HepG2 (cell line): ENCODE measurements at regions not wholly inside any gene's neighbourhood (a gene's known extent, or its start where the extent isn't known, plus 50 kb on each side); places are given as distances from the start of the nearest gene placed in this dataset.
A peak's percentile ranks its signal among the peaks of the same experiment; 100 is the strongest.

Experiments
- AKAP8 ChIP-seq: sonication (generic); formaldehyde crosslinking; IDR thresholded peaks from 2 replicates; pipeline ENCODE4 v1.5.1; 2020; ENCODE audit warnings: mild to moderate bottlenecking, missing genetic modification reagents
- BCLAF1 ChIP-seq: fragments of 450-650 bp; IDR thresholded peaks from 2 replicates; pipeline ENCODE4 v1.6.1; 2017; ENCODE audit warnings: mild to moderate bottlenecking
- DR1 ChIP-seq: sonication (generic); formaldehyde crosslinking; IDR thresholded peaks from 2 replicates; pipeline ENCODE4 v1.8.0; 2021; ENCODE audit warnings: mild to moderate bottlenecking, missing genetic modification reagents, inconsistent platforms
- FOXA3 ChIP-seq: IDR thresholded peaks from 2 replicates; pipeline ENCODE4 v1.6.1; 2016; ENCODE audit warnings: missing genetic modification reagents, missing compliant biosample characterization
- GATAD1 ChIP-seq: IDR thresholded peaks from 2 replicates; pipeline ENCODE4 v1.6.1; 2016; ENCODE audit warnings: missing genetic modification reagents, missing compliant biosample characterization
- HDAC2 ChIP-seq: sonication (generic); formaldehyde crosslinking; IDR thresholded peaks from 2 replicates; pipeline ENCODE4 v1.4.0; 2020; ENCODE audit warnings: missing genetic modification reagents
- HNRNPL ChIP-seq: fragments of 200-400 bp; formaldehyde crosslinking; IDR thresholded peaks from 2 replicates; pipeline ENCODE4 v1.6.1; 2017; ENCODE audit warnings: mild to moderate bottlenecking, low read depth, low read length
- JDP2 ChIP-seq: sonication (generic); formaldehyde crosslinking; IDR thresholded peaks from 2 replicates; pipeline ENCODE4 v1.8.1; 2022; ENCODE audit warnings: missing genetic modification reagents, borderline replicate concordance
- KAT8 ChIP-seq: IDR thresholded peaks from 2 replicates; pipeline ENCODE4 v1.6.1; 2016; ENCODE audit warnings: missing genetic modification reagents, missing compliant biosample characterization
- KDM2A ChIP-seq: sonication (generic); formaldehyde crosslinking; IDR thresholded peaks from 2 replicates; pipeline ENCODE4 v1.4.0; 2020; ENCODE audit warnings: low read depth, missing genetic modification reagents, borderline replicate concordance
- MLLT10 ChIP-seq: sonication (generic); formaldehyde crosslinking; IDR thresholded peaks from 2 replicates; pipeline ENCODE4 v1.4.0; 2020; ENCODE audit warnings: missing genetic modification reagents
- NFRKB ChIP-seq: fragments of 450-650 bp; IDR thresholded peaks from 2 replicates; pipeline ENCODE4 v1.6.1; 2017
- NKX3-1 ChIP-seq: sonication (generic); formaldehyde crosslinking; IDR thresholded peaks from 2 replicates; pipeline ENCODE4 v1.5.0; 2020; ENCODE audit warnings: missing genetic modification reagents
- PHF20 ChIP-seq: sonication (generic); formaldehyde crosslinking; IDR thresholded peaks from 2 replicates; pipeline ENCODE4 v1.5.0; 2020; ENCODE audit warnings: mild to moderate bottlenecking, missing genetic modification reagents
- SMARCE1 ChIP-seq: fragments of 450-650 bp; IDR thresholded peaks from 2 replicates; pipeline ENCODE4 v1.6.1; 2017; ENCODE audit warnings: borderline replicate concordance
- SPEN ChIP-seq: sonication (generic); formaldehyde crosslinking; IDR thresholded peaks from 2 replicates; pipeline ENCODE4 v1.5.1; 2020; ENCODE audit warnings: low read depth, mild to moderate bottlenecking, missing genetic modification reagents
- TBP ChIP-seq: sonication (generic); formaldehyde crosslinking; IDR thresholded peaks from 2 replicates; pipeline ENCODE4 v1.5.0; 2020; ENCODE audit warnings: missing genetic modification reagents
- TCF7 ChIP-seq: sonication (generic); IDR thresholded peaks from 2 replicates; pipeline ENCODE4 v1.6.1; 2016; ENCODE audit warnings: antibody characterized with exemption, low read depth
- ZMYM4 ChIP-seq: sonication (generic); formaldehyde crosslinking; IDR thresholded peaks from 2 replicates; pipeline ENCODE4 v1.8.1; 2023; ENCODE audit warnings: mild to moderate bottlenecking, missing genetic modification reagents
- ZNF225 ChIP-seq: sonication (generic); formaldehyde crosslinking; IDR thresholded peaks from 2 replicates; pipeline ENCODE4 v1.4.0; 2020; ENCODE audit warnings: mild to moderate bottlenecking, missing genetic modification reagents
- ZNF354B ChIP-seq: sonication (generic); formaldehyde crosslinking; IDR thresholded peaks from 2 replicates; pipeline ENCODE4 v1.8.0; 2022; ENCODE audit warnings: mild to moderate bottlenecking, missing genetic modification reagents
- ZNF414 ChIP-seq: sonication (generic); formaldehyde crosslinking; IDR thresholded peaks from 2 replicates; pipeline ENCODE4 v1.5.0; 2020; ENCODE audit warnings: missing genetic modification reagents
- ZNF503 ChIP-seq: sonication (generic); formaldehyde crosslinking; IDR thresholded peaks from 2 replicates; pipeline ENCODE4 v1.4.0; 2020; ENCODE audit warnings: missing genetic modification reagents
- ZNF569 ChIP-seq: sonication (generic); formaldehyde crosslinking; IDR thresholded peaks from 2 replicates; pipeline ENCODE4 v1.5.0; 2020; ENCODE audit warnings: mild to moderate bottlenecking, missing genetic modification reagents, moderate library complexity, borderline replicate concordance
- TF ChIP-seq, protein P1 (sequence below): sonication (generic); formaldehyde crosslinking; IDR thresholded peaks from 2 replicates; pipeline ENCODE4 v1.4.0; 2020; ENCODE audit warnings: missing genetic modification reagents
- TF ChIP-seq, protein P2 (sequence below): sonication (generic); formaldehyde crosslinking; IDR thresholded peaks from 2 replicates; pipeline ENCODE4 v1.4.0; 2020; ENCODE audit warnings: missing genetic modification reagents
- TF ChIP-seq, protein P3 (sequence below): sonication (generic); formaldehyde crosslinking; conservative IDR thresholded peaks from 2 replicates; pipeline ENCODE4 v1.4.0; 2020; ENCODE audit warnings: missing genetic modification reagents

DNA sequence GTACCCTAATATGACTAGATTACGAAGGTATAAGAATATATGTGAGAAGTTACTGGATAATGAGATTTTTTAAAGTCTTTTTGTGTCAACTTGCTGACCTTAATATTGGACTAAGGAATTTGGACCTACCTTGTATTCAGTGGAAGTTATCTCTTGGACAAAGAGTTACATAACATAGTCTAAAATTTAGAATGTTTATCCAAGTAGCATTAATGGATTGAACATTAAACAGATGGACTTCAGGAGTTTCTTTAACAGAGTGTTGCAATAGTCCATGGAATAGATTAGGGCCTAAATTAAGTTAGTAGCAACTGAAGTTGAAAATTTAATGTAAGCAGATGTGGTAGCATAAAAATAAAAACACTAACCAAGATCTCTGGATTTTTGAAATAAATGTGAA lies 266.4 kb downstream of the PYDC2 start (continued):
- TF ChIP-seq TBP (CRISPR knock-in tag) (no peak), DR1 (CRISPR knock-in tag) (no peak), JDP2 (CRISPR knock-in tag) (no peak), HNRNPL (no peak), GATAD1 (CRISPR knock-in tag) (no peak), ZNF414 (CRISPR knock-in tag) (no peak), NFRKB (no peak), BCLAF1 (no peak), SPEN (CRISPR knock-in tag) (no peak), HDAC2 (peak; percentile 48; the same call in 1 of the 2 replicates), SMARCE1 (no peak), MLLT10 (no peak), KAT8 (CRISPR knock-in tag) (no peak), FOXA3 (peak; percentile 31; the same call in 1 of the 2 replicates), AKAP8 (CRISPR knock-in tag) (no peak), ZNF569 (CRISPR knock-in tag) (no peak), ZMYM4 (peak; percentile 71; the same call in 1 of the 2 replicates), TCF7 (no peak), KDM2A (CRISPR knock-in tag) (no peak), ZNF354B (CRISPR knock-in tag) (no peak), ZNF225 (no peak), ZNF503 (no peak), NKX3-1 (CRISPR knock-in tag) (no peak), PHF20 (CRISPR knock-in tag) (no peak)
- TF ChIP-seq, protein P1, sequence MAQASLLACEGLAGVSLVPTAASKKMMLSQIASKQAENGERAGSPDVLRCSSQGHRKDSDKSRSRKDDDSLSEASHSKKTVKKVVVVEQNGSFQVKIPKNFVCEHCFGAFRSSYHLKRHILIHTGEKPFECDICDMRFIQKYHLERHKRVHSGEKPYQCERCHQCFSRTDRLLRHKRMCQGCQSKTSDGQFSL, result no peak
- TF ChIP-seq, protein P2, sequence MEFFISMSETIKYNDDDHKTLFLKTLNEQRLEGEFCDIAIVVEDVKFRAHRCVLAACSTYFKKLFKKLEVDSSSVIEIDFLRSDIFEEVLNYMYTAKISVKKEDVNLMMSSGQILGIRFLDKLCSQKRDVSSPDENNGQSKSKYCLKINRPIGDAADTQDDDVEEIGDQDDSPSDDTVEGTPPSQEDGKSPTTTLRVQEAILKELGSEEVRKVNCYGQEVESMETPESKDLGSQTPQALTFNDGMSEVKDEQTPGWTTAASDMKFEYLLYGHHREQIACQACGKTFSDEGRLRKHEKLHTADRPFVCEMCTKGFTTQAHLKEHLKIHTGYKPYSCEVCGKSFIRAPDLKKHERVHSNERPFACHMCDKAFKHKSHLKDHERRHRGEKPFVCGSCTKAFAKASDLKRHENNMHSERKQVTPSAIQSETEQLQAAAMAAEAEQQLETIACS (CRISPR knock-in tag), result no peak
- TF ChIP-seq, protein P3, sequence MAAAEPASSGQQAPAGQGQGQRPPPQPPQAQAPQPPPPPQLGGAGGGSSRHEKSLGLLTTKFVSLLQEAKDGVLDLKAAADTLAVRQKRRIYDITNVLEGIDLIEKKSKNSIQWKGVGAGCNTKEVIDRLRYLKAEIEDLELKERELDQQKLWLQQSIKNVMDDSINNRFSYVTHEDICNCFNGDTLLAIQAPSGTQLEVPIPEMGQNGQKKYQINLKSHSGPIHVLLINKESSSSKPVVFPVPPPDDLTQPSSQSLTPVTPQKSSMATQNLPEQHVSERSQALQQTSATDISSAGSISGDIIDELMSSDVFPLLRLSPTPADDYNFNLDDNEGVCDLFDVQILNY (CRISPR knock-in tag), result no peak
